ENCODE measurements at regions not wholly inside any gene's neighbourhood (a gene's known extent, or its start where the extent isn't known, plus 50 kb on each side); places are given as distances from the start of the nearest gene placed in this dataset.
"Not testable (repeated sequence)": the region's sequence is repeated elsewhere in the genome, so short reads cannot be mapped to it uniquely, and the experiment has no call there.

DNA sequence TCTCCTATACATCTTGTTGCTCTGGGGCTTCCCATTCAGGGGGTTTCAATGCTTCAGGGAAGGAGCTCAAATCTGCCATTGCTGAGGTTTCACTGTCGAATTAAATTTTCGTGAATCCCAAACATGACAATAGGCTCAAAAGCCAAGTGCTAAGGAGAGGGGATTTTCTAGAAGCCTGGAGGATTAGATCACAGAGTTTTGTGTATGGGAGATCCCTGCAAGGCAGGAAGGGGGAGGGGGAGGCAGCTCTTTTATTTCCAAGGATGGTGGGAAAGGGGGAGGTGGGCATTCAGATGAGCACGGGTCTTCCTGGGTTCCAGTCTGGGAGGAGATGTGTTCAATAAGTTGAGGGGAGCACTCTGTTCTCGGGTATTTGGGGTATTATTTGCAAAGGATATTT, 69.9 kb upstream of the DLG1 start:
- DNase-seq (ENCODE audit: low read depth), result no peak

DNA sequence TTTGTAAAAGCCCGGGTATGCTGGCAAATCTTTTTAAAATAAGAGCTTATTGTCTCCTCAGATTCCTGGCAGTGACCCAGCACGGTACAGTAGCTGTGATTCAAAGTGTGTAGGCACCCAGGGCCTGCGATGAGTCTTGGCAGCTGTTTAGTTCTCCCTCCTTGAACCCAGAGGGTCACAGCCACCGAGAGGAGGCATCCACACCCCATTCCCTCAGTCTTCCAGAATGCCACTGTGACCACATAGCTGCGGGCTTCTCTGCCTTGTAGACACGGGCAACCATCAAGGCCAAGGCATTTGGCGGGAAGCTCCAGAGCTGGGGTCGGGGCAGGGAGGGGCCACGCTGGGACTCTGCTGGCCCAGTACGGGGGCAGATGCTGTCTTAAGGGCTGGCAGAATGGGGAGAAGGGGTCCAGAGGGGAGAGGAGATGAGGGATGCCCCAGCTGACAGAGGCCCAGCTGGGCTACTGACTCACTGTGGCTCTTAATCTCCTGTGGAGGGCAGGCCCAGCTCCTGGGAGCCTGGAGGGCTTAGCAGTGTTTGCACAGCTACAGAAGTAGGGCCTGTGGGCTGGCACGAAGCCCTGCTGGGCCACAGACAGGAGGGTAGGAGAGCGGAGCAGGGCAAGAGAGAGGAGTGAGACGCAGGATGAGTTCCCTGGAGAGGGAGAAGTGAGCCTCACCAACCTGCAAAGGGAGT, 68.8 kb upstream of the DLG1 start:
- DNase-seq (ENCODE audit: low read depth), result no peak

DNA sequence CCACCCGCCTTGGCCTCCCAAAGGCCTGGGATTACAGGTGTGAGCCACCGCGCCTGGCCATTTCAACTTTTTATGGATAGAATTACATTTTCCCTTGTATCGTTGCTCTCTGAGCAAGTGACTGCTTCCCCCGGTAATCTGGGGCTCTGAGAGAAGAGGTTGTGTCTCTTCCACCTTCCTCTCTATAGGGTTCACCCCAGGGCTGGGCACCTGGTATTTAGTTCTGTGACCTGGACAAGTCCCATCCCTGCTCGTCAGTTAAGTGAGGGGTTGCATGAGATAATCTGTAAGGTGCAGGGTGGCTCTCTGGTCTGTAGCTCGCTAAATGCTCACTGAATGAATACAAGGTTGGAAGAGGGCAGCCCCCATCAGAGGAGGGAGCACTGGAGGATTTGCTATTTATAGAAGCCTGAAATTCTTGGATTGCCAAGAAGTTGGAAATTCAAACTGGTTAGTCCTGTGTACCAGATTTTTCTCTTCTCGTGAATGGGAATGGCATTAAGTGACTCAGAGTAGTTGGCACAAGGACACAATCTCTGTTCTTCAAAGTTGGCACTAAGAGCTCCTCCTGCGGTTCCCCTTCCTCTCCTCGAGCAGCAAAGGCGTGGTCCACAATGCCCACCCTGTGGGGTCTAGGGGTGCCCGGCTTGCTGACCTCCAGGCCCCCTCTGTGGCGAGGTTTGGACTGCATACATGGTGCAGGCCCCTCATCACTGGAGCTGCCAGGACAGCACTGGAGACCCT, 68.1 kb upstream of the DLG1 start:
- DNase-seq (ENCODE audit: low read depth), result no peak

DNA sequence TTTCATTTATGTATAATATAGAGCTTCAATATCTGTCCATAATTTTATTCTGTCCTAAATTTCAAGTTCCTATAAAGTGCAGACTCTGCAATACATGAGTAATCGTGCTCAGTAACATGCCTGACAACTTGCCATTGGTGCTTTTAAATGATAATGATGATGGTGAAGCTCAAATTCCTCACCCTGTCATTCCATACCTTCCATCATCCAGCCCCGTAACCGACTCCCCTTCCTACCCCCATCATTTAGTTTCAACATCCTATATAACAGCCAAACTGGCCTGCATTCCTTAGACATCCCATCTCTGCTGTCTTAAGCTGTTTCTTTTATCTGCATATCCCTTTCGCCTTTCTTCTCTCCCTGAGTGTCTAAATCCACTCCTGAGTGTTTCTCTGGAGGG, 67.2 kb upstream of the DLG1 start:
- no peak for DNase-seq (ENCODE audit: low read depth)

DNA sequence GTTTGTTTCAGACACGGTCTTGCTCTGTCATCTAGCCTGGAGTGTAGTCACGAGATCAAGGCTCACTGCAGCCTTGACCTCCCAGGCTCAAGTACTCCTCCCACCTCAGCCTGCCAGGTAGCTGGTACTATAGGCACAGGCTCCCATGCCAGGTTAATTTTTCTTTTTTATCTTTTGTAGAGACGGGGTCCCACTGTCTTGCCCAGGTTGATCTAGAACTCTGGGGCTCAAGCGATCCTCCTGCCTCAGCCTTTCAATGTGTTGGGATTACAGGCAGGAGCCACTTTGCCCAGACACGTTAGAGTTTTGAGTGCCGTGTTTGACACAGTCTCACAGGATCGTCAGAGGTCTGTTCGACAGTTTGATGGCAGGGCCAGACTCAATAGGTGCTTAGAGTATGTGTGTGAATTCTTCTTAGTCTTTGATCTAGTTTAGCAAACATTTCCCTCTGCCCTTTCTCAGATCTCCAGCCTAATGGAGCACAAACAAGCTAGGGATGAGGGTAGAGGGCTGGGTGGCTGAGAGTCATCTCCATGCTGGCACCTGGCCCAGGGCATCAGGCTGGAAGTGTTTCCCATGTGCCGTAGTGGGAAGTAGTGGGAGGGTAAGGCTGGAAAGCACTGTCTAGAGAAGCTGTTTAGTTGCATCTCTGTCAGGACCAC, 66.1 kb upstream of the DLG1 start:
- DNase-seq (ENCODE audit: low read depth), result no peak

DNA sequence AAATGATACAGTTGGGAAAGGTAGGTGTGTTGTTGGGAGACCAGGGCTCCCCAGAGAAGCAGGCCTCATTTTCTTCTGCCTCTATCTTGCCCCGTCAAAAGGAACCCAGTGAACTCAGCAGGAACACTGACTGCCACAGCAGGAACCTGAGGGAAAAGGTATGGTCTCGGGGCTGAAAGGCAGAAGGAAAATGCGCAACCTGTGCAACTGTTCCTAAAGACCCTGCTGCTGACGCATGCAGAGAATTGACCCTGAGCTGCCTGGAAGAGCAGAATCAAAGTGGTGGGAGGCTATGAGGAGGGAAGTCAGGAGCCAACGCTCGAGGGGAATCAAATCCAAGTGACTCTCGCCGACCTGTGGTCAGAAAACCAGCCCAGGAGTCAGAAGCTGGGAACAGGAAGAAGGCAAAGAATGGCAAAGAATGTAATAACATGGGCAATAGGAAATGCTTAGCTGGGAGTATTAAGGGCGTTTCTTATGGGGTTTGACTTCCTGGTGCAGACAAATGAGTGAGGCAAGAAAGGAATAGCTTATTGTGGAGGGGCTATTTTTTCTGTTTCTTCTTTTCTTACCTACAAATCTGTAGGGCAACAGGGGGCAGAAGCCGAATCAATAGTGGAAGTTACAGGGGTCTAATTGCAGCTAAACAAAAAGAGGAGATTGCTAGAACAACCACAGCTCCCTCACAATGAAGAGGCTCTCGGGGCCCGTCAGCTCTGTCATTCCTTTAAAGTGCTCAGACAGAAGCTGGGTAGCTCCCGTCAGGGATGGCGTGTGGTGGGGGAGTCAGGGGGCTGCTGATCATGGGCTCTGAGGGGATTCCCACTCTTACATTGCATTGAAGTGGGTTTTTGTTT, 65.4 kb upstream of the DLG1 start:
- DNase-seq (ENCODE audit: low read depth), result no peak

DNA sequence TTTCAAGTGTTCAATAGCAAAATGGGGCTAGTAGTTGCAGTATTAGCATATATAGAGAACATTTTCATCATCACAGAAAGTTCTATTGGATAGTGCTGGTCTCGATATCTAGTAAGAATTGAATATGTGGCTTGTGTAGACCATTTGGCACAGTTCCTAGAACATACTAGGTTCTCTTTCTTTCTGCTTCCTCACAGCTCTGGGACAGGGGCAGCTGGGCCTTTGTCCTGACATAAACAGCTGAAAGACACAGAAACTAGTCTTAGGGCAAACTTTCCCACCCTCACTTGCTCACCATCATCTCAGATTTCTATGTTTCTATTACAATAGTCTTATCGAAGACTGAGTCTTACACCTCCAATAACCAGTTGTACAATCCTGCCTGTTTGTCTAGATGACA, 63.7 kb upstream of the DLG1 start:
- DNase-seq (ENCODE audit: low read depth), result no peak

DNA sequence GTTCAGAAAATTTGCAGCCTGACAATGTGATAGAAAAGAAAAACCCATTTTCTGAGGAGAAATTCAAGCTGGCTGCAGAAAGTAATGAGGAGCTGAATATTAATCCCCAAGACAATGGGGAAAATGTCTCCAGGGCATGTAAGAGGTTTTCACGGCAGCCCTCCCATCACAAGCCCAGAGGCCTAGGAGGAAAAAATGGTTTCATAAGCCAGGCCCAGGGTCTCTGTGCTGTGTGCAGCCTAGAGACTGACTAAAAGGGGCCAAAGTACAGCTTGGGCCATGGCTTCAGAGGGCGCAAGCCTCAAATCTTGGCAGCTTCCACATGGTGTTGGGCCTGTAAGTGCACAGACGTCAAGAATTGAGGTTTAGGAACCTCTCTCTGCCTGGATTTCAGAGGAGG, 61.7 kb upstream of the DLG1 start:
- DNase-seq (ENCODE audit: low read depth), result not testable (repeated sequence)

DNA sequence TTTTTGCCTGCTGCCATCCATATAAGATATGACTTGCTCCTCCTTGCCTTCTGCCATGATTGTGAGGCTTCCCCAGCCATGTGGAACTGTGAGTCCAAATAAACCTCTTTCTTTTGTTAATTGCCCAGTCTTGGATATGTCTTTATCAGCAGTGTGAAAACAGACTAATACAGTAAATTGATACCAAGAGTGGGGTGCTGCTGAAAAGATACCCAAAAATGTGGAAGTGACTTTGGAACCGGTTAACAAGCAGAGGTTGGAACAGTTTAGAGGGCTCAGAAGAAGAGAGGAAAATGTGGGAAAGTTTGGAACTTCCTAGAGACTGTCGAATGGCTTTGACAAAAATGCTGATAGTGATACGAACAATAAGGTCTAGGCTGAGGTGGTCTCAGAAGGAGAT, 61.1 kb upstream of the DLG1 start:
- not testable (repeated sequence) for DNase-seq (ENCODE audit: low read depth)

DNA sequence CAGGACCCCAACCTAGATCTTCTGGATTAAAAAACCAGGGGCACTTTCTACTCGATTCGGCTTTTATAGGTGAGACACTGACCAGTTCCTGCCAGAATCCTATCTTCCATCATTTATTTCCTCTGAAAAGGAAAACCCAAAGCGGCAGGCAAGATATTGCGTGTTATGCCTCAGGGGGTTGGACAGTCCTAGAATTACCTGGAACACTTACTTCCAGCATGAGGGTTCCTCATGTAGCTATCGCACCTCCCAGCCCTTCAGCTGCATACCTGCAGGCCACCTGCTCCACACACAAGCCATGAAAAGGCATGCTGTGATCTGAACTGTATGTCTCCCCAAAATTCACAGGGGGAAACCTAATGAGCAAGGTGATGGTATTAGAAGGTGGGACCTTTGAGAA, 58.3 kb upstream of the DLG1 start:
- no peak for DNase-seq (ENCODE audit: low read depth)

DNA sequence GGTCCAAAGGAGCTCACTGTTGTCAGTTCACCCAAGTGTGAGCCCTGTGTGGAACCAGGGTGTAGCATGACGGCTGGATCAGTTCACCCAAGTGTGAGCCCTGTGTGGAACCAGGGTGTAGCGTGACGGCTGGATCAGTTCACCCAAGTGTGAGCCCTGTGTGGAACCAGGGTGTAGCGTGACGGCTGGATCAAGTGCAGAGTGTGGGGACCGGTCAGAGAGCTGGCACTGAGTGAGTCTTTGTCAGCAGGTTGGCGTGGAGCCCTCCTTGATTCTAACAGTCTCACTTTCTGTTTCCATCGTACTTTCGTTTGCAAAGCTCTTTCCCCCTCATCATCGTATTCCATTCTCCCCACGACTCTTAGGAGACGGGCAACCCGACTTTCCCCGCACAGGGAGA, 57.9 kb upstream of the DLG1 start:
- DNase-seq (ENCODE audit: low read depth), result no peak

DNA sequence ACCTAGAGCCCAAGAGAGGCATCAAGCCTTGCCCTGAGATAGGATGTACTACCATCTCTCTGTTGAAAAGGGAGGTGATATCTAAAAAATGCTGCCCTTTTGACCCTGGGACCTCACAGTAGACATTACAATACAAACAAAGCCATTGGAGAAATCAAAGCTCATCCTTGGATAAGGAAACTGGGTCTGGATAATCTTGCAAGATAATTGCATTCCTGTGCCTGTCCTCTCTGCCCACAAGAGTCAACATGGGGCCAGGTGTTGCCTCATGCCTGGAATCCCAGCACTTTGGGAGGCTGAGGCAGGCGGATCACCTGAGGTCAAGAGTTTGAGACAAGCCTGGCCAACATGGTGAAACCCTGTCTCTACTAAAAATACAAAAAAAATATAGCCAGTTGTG, 57.3 kb upstream of the DLG1 start:
- no peak for DNase-seq (ENCODE audit: low read depth)

DNA sequence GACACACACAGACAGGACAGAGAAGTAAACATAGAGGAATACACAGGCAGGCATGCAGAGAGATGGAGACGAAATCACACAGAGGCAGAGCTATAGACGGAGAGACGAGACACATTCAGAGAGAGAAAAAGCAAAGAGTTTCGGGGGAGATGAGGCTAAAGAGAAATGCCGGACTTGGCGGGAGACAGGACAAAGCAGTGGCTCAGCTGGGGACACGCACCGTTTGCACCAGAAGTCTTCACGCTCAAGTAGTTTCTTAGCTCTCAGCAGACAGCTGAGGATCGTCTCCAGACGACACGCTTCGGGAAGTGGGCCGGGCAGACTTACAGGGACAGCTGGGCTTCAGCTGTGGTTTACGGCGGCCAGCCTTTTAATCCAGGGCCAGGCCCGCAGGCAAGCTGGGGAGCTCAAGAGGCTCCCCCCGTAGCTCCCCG, 56.2 kb upstream of the DLG1 start:
- DNase-seq (ENCODE audit: low read depth), result no peak

DNA sequence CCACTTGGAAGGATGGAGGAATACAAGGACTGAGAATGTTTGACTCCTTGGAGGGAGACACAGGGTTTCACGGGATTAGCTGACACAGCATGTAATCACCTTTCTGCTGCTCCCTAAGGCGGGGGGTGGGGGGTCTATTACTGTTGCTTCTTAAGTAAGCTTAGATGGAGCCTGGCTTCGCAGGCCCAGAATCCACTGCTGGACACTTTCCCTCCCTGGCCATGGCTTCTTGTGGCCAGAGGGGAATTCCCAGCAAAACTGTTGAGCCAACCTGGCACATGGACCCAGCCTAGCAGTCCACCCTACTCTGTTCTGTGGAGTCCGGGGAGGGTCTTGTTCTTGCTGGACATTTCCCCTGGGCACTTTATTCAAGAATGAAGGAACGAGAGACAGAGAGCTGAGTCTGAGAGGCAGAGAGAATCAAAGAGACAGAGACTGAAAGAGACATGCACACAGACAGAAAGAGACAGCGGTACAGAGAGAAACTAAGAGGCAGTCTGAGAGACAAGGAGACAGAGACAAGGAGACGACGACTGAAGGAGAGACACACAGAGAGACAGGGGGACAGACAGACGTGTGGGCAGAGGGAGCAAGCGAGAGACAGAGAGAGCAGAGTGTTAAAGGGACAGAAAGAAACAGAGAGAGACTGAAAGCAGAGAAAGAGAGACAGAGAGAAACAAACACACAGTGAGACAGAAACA, 55.6 kb upstream of the DLG1 start:
- no peak for DNase-seq (ENCODE audit: low read depth)

DNA sequence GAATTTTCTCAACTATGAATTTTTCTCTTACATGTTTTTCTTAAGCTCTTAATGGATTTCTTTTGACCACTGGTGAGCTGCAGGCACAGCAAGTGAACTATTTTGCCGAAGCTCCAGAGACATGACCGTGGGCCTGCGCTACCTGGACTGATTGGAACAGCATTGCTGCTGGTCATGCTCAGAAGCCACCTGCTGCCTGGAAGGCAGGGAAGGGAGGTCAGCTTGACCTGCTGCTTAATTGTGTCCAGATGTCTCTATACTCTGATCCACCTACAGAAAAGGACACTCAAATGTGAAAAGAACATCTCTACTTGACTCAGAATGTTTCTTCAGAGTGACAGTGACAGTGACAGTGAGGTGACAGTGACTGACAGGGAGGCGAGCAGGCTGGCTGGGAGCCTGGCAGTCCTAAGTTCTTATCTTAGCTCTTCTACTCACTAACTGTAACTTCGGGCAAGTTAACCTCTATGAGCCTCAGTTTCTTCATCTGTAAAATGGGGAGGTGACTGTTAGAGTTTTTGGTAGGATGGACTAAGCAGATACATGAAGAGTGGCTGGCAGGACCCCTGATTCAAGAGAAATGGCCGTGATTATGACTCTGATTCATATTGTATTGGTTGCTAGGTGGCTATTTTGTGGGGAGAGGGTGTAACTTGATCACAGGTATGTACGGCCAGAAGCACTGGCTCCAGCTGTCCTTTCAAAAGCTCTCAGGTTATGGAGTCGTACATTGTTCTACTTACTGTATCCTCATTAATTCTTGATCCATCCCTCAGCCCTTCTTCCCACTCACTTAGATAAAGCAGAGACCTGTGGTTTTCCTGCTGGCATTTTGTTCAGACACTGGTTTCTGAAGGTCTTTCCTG, 54.8 kb upstream of the DLG1 start:
- no peak for DNase-seq (ENCODE audit: low read depth)

DNA sequence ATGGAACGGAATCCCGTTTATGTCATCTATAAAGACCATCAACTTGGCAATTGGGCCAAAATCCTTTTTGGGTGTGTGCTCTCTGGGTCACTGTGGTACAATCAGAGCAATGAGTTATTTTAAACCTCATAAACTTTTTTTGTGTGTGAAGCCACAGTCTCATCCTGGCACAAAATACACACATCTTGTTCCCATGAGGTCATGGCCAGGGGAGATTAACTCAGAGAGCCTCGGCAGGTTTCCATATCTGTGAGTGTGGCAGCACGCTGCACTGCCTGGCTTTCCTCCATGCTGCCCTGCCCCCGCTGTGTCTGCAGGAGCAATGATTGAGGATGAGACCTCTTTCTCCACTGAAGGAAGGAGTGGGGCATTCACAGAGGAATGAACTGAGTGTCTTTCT, 54.0 kb upstream of the DLG1 start:
- no peak for DNase-seq (ENCODE audit: low read depth)

DNA sequence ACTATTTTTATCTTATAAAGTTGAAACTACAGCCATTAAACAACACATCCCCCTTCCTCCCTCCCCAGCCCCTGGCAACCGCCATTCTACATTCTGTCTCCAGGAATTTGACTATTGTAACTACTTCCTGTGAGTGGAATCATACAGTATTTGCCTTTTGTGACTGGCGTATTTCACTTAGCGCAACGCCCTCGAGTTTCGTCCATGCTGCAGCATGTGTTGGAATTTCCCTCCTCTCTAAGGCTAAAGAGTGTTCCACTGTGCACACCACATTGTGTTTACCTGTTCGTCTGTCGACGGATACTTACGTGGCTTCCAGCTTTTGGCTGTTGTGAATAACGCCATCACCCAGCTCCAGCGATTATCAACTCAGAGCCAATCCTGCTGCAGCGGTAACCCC, 52.0 kb upstream of the DLG1 start:
- DNase-seq (ENCODE audit: low read depth), result no peak

DNA sequence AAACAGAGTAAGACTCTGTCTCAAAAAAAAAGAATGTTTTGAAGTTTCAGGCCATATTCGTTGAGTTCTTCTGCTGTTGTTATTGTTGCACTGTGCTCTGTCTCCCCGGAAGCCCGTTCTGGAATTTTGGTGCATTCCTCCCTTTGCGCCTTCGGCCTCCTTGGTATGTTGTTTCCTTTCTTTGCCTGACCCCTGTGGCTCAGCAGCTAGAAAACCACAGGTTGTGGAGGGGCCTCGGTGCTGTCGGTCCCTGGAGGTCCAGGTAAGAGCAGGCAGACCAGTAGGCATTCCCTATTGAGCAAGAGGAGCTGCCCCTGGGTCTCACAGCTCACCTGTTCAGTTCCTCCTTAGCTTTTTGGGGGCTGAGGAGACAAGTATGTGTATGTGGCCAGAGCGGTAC, 51.0 kb upstream of the DLG1 start:
- no peak for DNase-seq (ENCODE audit: low read depth)
